GM19438 (cell line): ENCODE measurements at regions not wholly inside any gene's neighbourhood (a gene's known extent, or its start where the extent isn't known, plus 50 kb on each side); places are given as distances from the start of the nearest gene placed in this dataset.

Experiments used
- ATAC-seq: cut with Tn5 transposase; IDR thresholded peaks from one replicate; pipeline ENCODE4 v1.9.1; 2021; ENCODE audit warnings: low read depth; ENCODE audit not compliant: unreplicated experiment

DNA sequence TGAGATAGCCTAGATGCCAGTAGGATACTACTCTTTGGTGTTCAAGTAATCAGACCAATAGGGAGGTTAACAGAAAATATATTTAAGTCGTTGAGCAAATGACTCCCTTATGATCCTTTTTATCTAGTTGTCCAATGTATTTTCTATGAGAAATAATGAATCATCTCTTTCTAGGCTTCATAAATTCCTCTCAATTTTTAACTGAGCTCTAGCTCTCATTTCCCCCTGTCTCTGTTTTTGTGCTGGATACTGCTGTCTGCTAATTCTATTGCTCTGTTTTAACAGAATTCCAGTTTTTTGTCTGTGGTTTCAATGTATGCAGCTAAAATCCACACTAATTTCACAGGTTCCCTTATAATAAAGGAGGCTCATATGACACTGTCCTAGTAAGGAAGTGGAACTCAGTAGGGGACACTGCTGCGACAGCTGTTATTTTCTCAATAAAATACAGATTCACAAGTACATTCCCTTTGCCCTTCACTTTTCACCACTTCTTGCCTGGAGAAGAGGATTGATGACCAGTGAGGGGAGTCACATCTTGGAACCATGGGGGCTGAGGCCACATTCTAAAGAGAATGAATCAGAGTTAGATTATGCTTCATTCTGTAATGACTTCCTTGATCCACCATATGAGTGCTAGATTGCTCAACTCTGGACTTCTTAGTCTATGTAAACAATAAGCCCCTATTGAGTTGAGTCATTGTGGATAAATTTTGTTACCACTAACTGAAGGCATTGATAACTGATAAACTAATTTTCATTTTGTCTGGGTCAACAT is 558.7 kb upstream of the KCNMB2 start:
- no peak for ATAC-seq

DNA sequence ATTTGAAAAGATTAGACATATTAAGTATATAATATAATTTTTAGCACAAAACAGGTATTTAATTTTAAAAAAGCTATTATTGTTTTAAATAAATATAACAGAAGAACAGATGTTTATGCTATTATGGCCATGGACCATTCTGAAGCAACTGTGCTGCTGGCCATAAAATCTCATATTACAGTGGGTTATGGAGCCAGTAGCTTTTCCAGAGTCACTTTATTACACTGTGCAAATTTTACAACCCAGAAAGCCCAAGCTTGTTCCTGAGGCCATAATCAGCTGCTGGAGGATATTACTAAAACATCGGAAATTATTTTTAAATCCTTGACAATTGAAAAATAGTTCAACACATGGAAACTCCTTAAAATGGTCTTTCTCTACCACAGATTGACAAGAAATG is 557.3 kb upstream of the KCNMB2 start:
- no peak for ATAC-seq

GRCh38 chr3:177979703-177980102 is 556.5 kb upstream of the KCNMB2 start:
- ATAC-seq, result no peak

DNA sequence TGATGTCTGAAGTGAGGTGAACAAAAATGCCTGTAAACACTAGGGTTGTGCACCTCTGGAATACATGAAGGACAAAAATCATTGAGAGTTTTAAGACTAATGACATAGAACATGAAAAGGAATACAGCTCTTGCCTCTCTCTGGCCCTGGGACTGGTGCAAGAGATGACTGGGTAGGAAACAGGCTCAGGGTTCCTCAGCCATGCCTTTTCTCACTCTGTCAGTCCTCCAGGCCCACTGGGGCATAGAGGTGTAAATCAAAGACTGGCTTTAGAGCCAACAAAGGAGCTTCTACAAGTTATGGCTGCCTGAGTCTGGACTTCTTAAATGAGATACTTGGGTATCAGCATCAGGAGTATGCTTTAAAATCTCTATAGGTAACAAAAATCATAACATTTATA is 554.7 kb upstream of the KCNMB2 start:
- ATAC-seq, result no peak

DNA sequence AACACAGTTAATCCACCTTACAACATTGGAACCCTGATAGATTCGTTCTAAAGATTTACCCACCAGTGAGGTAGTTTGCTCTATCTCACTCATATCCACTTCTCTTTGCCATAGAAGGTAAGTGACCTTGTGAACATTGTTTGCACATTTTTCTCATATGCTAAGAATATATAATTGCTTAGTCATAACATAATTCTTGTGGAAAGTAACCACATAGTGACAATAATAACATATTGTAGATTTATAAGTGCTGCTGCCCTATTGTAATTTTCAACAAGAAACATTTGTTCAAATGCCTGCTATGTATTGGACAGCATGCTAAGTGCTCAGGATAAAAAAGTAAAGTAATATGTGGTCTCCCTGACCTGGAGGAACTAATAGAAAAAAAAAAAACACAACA is 554.2 kb upstream of the KCNMB2 start:
- ATAC-seq, result no peak

DNA sequence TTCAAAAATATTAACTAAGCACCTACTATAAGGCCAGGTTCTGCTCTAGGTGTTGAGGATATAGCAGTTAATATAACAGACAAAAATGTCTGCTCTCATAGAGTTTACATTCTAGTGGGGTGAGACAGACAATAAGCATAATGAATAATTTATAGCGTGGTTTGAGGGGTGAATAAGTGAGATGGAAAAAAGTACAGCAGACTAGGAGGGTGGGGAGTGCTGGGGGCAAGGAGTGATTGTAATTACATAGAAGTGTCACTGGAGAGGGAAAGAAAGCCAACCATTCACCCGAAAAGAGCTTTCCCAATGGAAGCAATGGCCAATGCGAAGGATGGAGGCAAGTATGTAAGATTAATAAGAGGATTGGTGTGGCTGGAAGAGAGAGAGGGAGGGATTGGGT is 552.9 kb upstream of the KCNMB2 start:
- no peak for ATAC-seq

GRCh38 chr3:177992993-177993970 is 543.0 kb upstream of the KCNMB2 start:
- ATAC-seq, result no peak

DNA sequence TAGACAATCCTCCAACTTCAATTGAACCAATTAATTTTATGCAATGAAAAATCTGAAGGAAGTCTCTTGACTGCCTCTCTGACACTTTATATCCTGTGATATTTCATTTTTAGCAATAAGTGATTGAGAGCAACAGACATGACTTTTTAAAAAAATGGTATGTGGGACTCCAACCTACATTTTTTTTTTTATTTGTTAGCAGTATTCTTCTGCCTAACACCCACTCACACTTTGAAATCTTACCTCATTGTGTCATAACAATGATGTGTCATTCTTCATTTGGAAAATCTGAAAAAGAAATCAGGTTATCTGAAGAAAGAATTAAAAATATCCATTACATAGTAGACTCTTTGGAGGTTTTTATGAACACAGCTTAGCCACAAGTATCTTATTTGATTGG is 541.3 kb upstream of the KCNMB2 start:
- no peak for ATAC-seq

DNA sequence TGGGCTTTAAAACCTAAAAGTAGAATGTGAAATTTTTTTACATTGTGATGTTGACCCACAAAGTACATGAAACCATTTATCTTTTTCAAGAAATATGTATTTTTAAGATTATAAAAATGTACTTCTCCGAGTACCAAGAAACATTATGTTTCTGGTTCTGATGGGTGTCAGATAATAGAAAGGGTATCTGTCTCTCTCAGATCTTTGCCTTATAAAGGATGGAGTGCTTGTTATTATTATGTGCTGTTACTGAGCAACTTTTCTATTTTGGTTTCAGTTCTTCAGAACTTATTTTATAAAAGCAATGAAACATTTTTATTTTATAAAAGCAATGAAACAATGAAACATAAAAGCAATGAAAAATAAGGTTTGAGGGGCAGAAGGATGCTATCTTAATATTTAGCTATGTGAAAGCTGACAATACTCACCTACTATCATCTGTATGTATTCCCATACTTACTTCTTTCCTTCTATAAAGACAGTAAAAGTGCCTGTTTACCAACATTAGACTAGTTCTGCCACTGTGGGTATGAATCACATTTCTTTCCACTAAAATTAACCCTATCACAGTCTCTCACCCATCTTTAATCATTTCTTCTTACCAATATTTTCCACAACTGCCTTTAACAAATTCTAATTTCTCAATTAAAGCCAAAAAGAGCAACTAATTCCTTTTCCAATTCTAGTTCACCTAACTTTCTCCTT is 540.7 kb upstream of the KCNMB2 start:
- no peak for ATAC-seq

DNA sequence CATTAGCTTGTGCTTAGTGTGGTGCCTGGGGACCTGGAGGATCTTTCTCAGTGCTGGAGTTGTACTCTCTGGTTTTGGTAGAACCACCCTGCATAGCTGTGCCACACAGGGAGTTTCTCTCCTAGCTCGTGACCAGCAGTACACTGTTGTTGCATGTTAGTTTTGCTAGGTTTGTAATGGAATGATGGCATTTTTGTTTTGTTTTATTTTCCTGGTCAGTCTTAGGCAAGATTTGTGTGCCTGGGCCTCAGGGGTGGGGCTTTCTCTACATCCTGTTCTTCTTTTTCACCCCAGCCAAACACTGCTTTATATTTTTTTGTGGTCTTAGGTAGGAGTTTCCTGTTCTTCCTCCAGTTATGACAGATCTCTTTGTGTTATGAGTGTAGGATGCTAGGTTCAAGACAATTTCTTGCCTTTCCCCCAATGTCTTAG is 534.5 kb upstream of the KCNMB2 start:
- ATAC-seq, result peak; percentile 83

DNA sequence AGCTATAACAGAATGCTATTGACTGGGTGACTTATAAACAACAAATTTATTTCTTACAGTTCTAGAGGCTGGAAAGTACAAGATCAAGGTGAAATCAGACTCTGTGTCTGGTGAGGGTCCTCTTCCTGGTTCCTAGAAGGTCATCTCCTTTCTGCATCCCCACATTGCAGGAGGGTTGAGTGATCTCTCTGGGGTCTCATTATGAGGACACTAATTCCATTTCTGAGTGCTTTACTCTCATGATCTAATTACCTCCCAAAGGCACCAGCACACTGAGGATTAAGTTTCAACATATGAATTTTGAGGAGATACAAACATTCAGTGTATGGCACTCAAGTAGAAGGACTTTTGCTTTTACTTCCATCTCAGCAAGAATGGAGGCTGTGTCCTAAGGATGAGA is 534.1 kb upstream of the KCNMB2 start:
- no peak for ATAC-seq

- no peak for ATAC-seq
Observed at GRCh38 chr3:178003756-178004155, 532.5 kb upstream of the KCNMB2 start.

GRCh38 chr3:178005961-178006360 is 530.3 kb upstream of the KCNMB2 start:
- ATAC-seq, result no peak

DNA sequence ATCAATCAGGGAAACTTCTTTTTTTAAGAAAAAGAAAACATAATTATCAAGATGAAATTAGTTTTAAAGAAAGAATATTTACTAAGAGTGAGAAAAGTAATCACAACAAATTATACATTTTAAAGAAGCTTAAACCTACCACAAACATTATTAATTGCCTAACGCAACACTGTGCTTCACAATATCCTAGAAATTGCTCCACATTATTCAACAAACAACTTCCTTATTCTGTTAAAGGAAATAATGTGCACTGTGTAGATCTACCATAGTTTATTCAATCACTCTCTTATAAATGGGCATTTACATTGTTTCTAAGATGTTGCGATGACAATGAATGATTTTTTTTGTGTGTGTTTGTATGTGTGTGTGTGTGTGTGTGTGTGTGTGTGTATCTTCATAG is 525.9 kb upstream of the KCNMB2 start:
- no peak for ATAC-seq

DNA sequence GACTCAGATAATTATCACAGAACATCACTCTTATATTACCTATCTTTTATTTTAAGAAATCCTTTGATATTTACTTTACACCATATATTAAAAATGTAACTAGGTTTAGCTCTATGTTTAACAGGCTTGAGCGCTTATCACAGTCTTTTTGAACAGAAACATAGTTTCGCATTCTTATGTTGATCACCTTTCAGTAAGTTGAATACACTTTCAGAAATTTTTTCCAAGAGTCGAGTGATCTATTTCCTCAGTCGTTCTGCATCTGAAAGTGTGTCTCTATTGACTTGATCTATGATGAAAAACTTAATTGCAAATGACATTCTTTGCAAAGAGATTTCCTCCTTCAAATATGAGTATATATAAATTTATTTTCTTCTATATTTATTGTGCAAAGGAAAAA is 516.6 kb upstream of the KCNMB2 start:
- no peak for ATAC-seq

DNA sequence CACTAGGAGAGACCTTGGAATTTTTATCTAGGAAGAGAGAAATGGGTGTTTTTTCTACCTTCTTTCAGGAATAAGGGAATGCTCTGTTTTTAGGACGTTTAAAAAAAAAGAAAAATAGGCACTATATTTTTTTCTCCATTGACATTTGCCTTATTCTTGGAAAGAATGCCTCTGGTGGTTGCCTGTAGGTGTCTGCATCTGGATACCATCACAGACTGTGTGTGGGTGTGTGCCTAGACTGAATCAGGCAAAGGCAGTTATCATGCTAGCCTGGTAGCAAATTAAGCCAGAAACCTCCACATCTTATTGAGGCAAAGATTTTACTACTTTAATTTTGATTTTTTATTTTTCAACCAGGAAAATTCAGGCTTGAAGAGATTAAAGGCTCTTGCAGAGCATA is 513.6 kb upstream of the KCNMB2 start:
- ATAC-seq, result no peak

DNA sequence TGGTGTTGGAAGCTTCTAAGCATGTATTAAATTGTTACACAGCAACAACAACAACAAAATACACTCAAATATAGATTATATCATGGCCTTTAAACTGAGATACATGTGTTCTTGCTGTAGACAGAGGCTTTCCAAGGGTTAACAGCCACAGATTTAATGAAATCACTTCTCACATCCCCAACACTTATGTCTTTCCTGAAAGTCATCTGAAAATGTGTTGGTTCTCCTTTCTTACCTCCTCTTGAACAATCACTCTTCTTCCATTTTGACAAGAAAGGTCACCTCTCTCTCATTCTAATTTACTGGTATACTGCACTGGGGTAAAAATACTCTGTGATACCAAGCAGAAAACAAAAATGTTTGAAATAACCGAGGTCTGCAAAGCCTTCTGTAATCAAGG is 507.3 kb upstream of the KCNMB2 start:
- ATAC-seq, result no peak

- ATAC-seq, result no peak
Observed at GRCh38 chr3:178036451-178037144, 499.6 kb upstream of the KCNMB2 start.

- ATAC-seq, result no peak
Observed at GRCh38 chr3:178041931-178042330, 494.3 kb upstream of the KCNMB2 start.

DNA sequence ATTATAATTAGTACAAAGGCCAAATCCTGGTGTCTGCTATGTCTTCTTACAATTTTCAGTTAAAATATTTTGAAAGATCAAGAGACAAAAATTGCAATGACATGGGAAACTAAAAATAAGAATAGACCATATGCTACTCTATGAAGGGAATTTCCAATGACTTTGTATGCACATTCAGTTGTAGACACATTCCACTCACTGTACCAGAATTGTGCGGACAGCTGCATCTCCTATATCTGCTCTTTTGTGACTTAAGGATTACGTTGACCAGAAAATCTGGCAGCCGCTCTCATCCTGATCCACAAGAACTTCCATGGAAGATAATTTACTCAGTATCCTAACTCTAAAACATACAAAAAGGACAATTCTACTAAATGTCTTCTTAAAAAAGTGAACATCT is 493.9 kb upstream of the KCNMB2 start:
- no peak for ATAC-seq
